Type B pancreatic cell (in vitro differentiated cells): ENCODE measurements at regions not wholly inside any gene's neighbourhood (a gene's known extent, or its start where the extent isn't known, plus 50 kb on each side); places are given as distances from the start of the nearest gene placed in this dataset.

ENCODE experiments used
- DNase-seq: peaks from one replicate; pipeline ENCODE4 v3.0.0; 2021; ENCODE audit warnings: mixed read lengths; ENCODE audit not compliant: unreplicated experiment; ENCODE audit errors: extremely low spot score
- H3K27ac Mint-ChIP-seq: 2 replicates; pipeline ENCODE4 v1.8.0; 2021; ENCODE audit warnings: mild to moderate bottlenecking, mixed read lengths
- H3K27me3 Mint-ChIP-seq: 2 replicates; pipeline ENCODE4 v1.8.0; 2021; ENCODE audit warnings: mixed read lengths
- H3K36me3 Mint-ChIP-seq: 2 replicates; pipeline ENCODE4 v1.8.0; 2021; ENCODE audit warnings: mixed read lengths
- H3K4me1 Mint-ChIP-seq: one replicate; pipeline ENCODE4 v1.8.0; 2021; ENCODE audit warnings: mixed read lengths; ENCODE audit not compliant: unreplicated experiment
- H3K4me3 Mint-ChIP-seq: 2 replicates; pipeline ENCODE4 v1.8.0; 2021; ENCODE audit warnings: mild to moderate bottlenecking, mixed read lengths
- H3K9me3 Mint-ChIP-seq: 2 replicates; pipeline ENCODE4 v1.8.0; 2021; ENCODE audit warnings: mixed read lengths
- TF ChIP-seq, protein P1 (sequence below): fragments of 200-600 bp; sonication (generic); conservative IDR thresholded peaks from 2 replicates; pipeline ENCODE4 v1.5.0; 2021; ENCODE audit warnings: antibody characterized with exemption, mild to moderate bottlenecking

GRCh38 chr6:90765491-90765890 lies 178.6 kb upstream of the MAP3K7 start:
- no peaks in the 10 kb centered on the region for H3K9me3 Mint-ChIP-seq
- TF ChIP-seq, protein P1, sequence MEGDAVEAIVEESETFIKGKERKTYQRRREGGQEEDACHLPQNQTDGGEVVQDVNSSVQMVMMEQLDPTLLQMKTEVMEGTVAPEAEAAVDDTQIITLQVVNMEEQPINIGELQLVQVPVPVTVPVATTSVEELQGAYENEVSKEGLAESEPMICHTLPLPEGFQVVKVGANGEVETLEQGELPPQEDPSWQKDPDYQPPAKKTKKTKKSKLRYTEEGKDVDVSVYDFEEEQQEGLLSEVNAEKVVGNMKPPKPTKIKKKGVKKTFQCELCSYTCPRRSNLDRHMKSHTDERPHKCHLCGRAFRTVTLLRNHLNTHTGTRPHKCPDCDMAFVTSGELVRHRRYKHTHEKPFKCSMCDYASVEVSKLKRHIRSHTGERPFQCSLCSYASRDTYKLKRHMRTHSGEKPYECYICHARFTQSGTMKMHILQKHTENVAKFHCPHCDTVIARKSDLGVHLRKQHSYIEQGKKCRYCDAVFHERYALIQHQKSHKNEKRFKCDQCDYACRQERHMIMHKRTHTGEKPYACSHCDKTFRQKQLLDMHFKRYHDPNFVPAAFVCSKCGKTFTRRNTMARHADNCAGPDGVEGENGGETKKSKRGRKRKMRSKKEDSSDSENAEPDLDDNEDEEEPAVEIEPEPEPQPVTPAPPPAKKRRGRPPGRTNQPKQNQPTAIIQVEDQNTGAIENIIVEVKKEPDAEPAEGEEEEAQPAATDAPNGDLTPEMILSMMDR = no peak
- no peaks in the 10 kb centered on the region for H3K36me3 Mint-ChIP-seq
- DNase-seq = no peak
- H3K4me1 Mint-ChIP-seq = peaks cover 11% of the 10 kb centered on the region
- H3K4me3 Mint-ChIP-seq = no peak overlapping the region
- peaks cover 3% of the 10 kb centered on the region for H3K27me3 Mint-ChIP-seq
- no peak overlapping the region for H3K27ac Mint-ChIP-seq

GRCh38 chr6:90764001-90764400 lies 177.1 kb upstream of the MAP3K7 start:
- no peaks in the 10 kb centered on the region for H3K27me3 Mint-ChIP-seq
- H3K36me3 Mint-ChIP-seq = no peaks in the 10 kb centered on the region
- no peaks in the 10 kb centered on the region for H3K9me3 Mint-ChIP-seq
- H3K4me1 Mint-ChIP-seq = peaks cover 11% of the 10 kb centered on the region
- DNase-seq = no peak
- TF ChIP-seq, protein P1 = no peak
- no peak overlapping the region for H3K4me3 Mint-ChIP-seq
- H3K27ac Mint-ChIP-seq = no peak overlapping the region

- Mint-ChIP-seq H3K27me3 (peaks cover 6% of the 10 kb centered on the region), H3K27ac (no peak overlapping the region), H3K4me3 (no peak overlapping the region), H3K4me1 (peaks cover 1% of the 10 kb centered on the region), H3K36me3 (no peaks in the 10 kb centered on the region), H3K9me3 (no peaks in the 10 kb centered on the region)
- DNase-seq = no peak
- TF ChIP-seq, protein P1 = no peak
Measured at GRCh38 chr6:90759664-90760063, 172.8 kb upstream of the MAP3K7 start.

- Mint-ChIP-seq H3K9me3 (no peaks in the 10 kb centered on the region), H3K4me1 (peaks cover 5% of the 10 kb centered on the region), H3K36me3 (no peaks in the 10 kb centered on the region), H3K4me3 (no peak overlapping the region), H3K27ac (no peak overlapping the region), H3K27me3 (peaks cover 6% of the 10 kb centered on the region)
- DNase-seq = no peak
- TF ChIP-seq, protein P1 = no peak
Measured at GRCh38 chr6:90758741-90759140, 171.9 kb upstream of the MAP3K7 start.

DNA sequence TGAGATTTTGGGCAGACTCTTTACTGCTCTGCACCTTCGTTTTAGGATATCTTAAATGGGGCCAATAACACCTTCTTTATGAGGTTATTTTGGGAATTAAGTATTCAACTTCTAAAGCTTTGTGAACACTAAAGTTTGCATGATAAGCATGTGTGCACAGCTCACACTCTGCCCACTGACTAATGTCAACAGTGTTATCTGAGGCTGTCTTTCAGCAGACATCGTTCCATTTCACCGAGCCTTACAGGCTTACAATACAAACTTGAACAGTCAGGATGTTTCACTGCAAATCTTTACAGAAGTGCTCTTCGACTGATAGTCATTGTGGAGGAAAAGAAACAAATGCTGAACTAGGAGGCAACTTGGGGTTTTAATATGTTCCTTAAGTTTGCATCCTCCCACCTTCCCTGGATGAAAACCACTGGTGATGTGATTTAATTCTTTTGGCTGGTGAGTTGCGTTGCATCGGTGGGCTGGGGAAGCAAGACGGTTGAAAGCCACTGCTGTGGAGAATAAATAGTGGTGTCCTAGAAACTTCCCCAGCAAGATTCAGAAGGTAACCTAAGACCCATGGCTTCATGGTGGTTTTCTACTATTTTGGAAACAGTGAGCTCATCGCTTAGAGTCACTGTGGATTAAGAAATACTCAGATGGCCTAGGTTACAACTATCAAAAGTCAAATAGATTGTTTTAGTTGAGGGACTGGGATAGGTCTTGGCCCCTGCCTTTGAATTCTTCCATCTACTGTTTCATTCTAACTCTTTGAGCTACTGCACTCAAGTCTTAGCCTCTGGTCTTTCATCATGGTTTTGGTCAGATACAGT lies 167.2 kb upstream of the MAP3K7 start:
- TF ChIP-seq, protein P1 = no peak
- no peaks in the 10 kb centered on the region for H3K9me3 Mint-ChIP-seq
- H3K4me1 Mint-ChIP-seq = peaks cover 12% of the 10 kb centered on the region
- DNase-seq = no peak
- H3K27ac Mint-ChIP-seq = no peak overlapping the region
- H3K27me3 Mint-ChIP-seq = peaks cover 9% of the 10 kb centered on the region
- no peaks in the 10 kb centered on the region for H3K36me3 Mint-ChIP-seq
- H3K4me3 Mint-ChIP-seq = peak overlapping the region; percentile 26
